T1000 (cell line): ENCODE measurements at regions not wholly inside any gene's neighbourhood (a gene's known extent, or its start where the extent isn't known, plus 50 kb on each side); places are given as distances from the start of the nearest gene placed in this dataset.
A peak's percentile ranks its signal among the peaks of the same experiment; 100 is the strongest.

Experiments used
- DNase-seq: peaks from one replicate; lab custom pipeline; 2025; ENCODE audit warnings: mixed read lengths; lab: John Stamatoyannopoulos, UW

- no peak for DNase-seq
Measured at GRCh38 chr6:40937491-40937890, 101.5 kb downstream of the UNC5CL start.

DNA sequence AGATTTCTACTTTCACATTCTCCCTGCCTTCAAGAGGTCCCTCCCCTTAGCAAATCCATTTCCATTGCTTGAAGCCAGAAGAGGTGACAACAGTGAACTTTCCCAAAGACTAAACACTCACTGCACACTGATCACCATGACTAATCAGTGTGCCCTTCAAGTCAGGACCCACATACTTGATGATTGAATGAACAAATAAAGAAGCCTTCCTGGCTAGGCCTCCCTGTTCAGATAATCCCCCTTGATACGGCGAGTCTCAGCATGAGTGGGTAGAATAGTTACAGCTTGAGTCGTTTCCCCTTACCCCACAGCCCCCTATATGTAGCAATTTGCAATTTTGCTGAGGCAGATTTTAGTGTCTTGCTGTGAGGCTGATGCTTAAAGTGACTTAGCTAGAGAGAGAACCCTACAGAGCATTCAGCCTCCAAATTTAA is 102.2 kb downstream of the UNC5CL start:
- peak; percentile 13 for DNase-seq

DNA sequence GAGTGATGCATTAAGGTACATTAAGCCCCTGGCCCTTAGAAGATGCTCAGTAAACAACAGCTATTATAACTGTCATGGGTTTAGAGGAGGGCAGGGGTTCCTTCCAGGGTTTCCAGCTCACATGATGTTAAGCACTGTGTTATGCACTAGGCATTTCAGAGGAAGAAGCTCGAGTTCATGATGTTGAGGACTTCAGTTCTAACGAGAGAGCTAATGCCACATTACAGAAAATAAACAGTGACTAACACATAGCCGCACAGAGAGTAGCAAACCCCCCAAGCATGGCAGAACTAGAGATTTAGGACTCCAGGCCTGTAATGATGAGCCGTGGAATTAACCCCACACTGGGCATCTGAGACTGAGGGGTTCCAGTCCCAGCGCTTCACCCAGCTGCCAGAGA is 105.2 kb downstream of the UNC5CL start:
- DNase-seq: no peak

DNA sequence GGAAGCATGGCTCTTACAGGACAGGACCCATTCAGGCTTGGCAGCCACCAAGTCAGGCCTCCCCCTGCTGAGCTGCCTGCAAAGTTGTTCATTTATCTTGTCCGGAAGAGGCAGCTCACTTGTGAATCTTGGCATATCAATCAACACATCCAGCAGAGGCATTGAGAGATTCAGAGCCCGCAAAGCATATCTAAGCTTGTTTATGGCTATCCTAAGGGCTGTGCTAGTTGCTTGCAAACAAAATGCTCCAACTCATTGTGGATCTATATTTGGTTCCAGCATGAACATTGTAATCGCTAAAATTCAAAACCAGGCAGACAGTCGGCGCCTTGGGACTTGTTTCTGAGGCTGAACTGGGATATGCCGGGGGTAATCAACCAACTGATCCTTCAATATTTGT is 106.1 kb downstream of the UNC5CL start:
- no peak for DNase-seq

DNA sequence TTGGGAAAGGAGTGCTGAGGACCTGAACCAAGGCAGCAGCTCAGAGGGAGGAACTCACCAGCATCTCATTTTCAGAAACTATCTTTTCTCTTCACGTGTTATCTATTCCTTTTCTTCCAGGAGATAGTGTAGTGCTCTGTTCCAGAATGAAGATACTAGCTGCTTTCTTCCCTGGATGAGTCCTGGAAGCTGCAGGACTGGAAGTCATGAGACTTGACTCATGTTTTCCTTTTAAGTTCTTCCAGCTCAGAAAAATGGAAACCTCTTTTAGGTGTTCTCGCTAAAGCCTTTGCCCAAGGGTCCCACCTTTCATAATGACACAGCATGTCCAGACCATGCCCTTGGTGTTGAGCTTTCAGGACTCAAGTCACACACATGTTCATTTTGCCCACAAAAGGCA is 106.7 kb downstream of the UNC5CL start:
- DNase-seq: no peak

DNA sequence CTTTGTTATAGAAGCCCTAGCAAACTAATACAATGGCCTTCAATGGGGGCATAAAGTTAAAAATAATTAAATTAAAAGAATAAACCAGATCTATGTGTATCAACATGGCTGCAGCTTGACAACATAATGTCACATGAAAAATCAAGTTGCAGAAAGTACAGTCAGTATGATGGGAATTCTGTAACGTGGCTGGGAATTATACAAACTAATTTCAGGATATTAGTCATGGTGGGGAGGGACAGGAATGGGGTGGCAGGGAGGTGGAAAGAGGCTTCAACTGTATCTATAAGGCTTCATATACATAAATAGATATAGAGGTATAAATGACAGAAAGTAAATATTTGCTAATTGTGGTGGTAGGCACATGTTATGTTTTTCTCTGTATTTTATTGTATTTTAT is 107.1 kb downstream of the UNC5CL start:
- no peak for DNase-seq

DNA sequence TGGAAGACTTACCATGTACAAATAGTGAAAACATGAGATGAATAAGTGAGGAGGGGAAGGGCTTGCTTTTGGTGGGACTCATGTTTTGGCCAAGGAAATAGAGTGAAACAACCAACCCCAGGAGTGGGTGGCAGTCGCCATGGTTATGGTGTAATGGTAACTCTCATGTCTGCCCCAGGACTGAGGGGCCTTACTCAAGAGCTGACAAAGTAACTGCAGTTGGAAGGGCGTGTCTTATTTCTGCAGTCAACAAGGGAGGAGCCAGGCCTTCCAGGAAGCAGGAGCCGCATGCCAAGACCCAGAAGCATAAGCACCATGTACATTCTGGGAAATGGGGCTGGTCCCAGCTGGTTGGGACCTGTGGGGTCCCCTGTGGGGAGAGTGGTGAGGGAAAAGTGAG is 108.5 kb downstream of the UNC5CL start:
- DNase-seq: no peak

GRCh38 chr6:40930045-40930444 is 109.0 kb downstream of the UNC5CL start:
- DNase-seq: no peak

- no peak for DNase-seq
Measured at GRCh38 chr6:40929176-40929575, 109.8 kb downstream of the UNC5CL start.

DNA sequence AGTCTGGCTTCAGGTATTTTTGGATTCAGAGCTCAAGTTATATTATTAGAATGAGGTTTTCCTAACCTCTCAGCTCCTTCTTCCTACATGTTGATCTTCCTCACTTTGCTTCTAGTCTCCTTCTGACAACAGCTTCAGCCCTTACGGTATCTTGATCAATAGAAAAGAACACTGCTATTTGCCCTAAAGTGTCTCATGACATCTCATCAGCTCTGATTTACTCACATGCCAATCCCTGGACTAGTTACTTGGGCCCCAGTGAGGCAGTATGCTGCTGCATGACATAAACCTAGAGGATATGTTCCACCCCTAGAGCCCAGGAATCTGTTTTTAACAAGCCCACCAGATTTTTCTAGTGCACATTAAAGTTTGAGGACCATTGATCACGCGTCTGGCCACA is 110.3 kb downstream of the UNC5CL start:
- DNase-seq: no peak

GRCh38 chr6:40928307-40928706 is 110.7 kb downstream of the UNC5CL start:
- DNase-seq: no peak

DNA sequence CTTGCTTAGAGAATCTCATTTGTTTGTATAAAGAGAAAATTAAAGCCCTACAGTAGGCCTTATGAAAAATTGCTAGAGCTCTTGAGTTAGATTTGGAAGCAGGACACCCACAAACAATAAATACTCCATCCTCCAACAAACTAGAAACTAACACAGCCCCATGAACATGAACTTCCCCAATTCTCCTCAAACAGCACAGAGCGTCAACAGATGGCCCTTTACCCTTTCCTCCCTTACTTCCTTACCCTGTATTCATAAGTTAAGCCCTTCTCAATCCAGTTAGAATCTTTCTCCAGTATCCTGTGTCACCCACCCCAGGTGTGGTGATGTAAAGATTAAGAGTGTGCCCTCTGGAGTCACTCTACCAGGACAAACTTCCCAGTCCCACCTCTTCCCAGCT is 113.7 kb downstream of the UNC5CL start:
- no peak for DNase-seq

DNA sequence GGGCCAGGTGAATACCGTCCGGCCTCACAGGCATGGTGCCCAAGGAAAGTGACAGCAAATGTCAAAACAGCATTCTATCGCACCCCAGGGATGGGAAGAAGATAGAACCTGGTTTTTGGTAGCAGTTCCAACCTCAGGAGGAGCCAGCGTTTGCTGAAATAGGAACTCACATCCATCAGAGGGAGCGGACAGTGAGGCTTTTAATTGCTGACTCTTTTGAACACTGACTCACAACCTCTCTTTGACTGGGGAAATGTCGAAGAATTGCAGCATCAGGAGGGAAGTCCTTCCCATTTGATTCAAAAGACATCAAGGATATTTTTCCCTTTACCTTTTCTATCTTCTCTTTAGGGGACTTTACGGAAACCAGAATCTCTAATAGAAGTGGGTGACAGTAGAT is 114.2 kb downstream of the UNC5CL start:
- no peak for DNase-seq

DNA sequence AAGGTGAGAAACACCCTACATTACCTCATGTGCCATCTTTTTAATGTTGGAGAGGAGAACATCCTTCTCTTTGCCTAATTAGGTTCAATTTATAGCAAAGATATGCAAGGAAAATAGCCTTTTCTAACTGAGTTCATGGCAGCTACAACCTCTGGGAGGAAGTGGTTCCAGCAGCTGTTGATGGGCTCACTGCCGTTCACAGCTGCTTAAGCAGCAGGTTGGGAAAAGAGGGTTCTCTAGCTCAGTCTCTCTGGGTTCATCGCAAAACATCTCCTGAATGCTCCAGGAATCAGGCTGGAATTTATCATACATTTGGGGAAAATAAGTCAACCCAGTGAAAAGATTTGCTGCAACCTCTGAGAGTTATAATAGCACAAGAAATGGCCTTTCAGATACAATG is 115.1 kb downstream of the UNC5CL start:
- DNase-seq: no peak

- DNase-seq: no peak
Measured at GRCh38 chr6:40923326-40923725, 115.7 kb downstream of the UNC5CL start.

- no peak for DNase-seq
Measured at GRCh38 chr6:40922281-40922680, 116.7 kb downstream of the UNC5CL start.

GRCh38 chr6:40918040-40918651 is 120.9 kb downstream of the UNC5CL start:
- no peak for DNase-seq

- DNase-seq: no peak
Measured at GRCh38 chr6:40917603-40918002, 121.4 kb downstream of the UNC5CL start.

DNA sequence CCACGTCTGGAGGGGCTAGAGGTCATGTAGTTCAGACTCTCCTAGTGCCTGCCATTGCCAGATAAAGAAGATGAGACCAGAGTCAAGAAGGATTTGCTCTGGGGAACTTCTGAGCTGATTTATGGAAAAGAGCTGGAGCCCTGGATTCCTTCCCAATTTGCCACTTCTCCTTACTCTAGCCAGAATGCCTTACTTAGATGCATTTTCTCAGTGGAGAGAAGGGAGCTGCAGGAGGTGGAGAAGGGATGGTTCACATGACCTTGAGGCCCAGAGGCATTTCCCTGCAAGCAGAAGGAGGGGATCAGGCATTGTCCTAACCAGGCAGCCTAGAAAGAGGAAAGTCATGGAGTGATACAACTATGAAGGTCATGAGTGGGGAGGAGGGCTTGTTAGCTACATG is 122.2 kb downstream of the UNC5CL start:
- no peak for DNase-seq

DNA sequence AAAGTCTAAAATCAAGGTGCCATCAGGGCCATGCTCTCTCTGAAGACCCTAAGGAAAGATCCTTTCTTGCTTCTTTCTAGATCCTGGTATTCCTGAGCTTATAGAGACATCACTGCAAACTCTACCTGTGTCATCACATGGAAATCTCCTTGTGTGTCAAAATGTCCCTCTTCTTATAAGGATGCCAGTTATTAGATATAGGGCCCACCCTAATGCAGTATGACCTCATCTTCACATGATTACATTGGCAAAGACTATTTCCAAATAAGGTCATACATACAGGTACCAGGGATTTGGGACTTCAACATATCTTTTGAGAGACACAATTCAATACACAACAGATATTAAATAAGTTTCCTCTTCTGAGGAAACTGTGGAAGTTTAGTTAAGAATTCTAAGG is 123.9 kb downstream of the UNC5CL start:
- no peak for DNase-seq

GRCh38 chr6:40914005-40914404 is 125.0 kb downstream of the UNC5CL start:
- DNase-seq: no peak

GRCh38 chr6:40912158-40912946 is 126.7 kb downstream of the UNC5CL start:
- DNase-seq: no peak

DNA sequence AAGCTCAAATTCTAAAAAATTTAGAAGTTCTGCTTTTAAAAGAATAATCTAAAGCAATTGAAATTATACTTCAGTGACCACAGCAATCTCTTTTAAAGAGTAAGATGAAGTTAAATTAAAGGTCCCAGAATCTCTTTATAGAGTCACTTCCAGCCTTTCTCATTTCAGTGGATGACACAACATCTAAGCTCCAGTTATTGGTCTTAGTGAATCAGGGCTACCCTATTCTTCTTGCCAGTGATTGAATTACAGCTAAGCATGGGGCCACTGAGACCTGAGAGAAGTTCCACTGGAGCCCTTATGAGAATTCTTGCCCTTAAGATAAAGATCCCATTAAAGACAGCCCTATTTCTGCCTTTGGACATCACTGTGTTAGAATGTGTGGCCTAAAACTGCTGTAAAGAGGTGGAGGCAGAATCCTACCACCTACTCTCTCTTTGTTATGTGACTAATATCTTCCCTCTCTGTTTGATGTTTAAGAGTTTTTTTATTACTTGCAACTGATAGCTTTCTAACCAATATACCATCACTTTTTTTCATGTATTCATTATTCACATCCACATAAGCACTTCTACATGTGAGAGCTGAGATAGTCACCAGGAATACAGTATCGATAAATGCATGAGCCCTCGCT is 128.6 kb downstream of the UNC5CL start:
- DNase-seq: no peak
